NCI-H524 treated with DMSO at 0.1 percent for 48 hours (cell line): ENCODE measurements at regions not wholly inside any gene's neighbourhood (a gene's known extent, or its start where the extent isn't known, plus 50 kb on each side); places are given as distances from the start of the nearest gene placed in this dataset.
"Not testable (repeated sequence)": the region's sequence is repeated elsewhere in the genome, so short reads cannot be mapped to it uniquely, and the experiment has no call there.

Experiments
- DNase-seq: peaks from one replicate; lab custom pipeline; 2025; lab: John Stamatoyannopoulos, UW

GRCh38 chr9:88871669-88872068 lies 119.6 kb upstream of the S1PR3 start:
- DNase-seq = no peak

- no peak for DNase-seq
These were observed 118.9 kb upstream of the S1PR3 start for GRCh38 chr9:88872192-88872946.

GRCh38 chr9:88873635-88874034 lies 117.6 kb upstream of the S1PR3 start:
- DNase-seq = no peak

- DNase-seq = no peak
These were observed 116.9 kb upstream of the S1PR3 start for GRCh38 chr9:88874391-88874790.

DNA sequence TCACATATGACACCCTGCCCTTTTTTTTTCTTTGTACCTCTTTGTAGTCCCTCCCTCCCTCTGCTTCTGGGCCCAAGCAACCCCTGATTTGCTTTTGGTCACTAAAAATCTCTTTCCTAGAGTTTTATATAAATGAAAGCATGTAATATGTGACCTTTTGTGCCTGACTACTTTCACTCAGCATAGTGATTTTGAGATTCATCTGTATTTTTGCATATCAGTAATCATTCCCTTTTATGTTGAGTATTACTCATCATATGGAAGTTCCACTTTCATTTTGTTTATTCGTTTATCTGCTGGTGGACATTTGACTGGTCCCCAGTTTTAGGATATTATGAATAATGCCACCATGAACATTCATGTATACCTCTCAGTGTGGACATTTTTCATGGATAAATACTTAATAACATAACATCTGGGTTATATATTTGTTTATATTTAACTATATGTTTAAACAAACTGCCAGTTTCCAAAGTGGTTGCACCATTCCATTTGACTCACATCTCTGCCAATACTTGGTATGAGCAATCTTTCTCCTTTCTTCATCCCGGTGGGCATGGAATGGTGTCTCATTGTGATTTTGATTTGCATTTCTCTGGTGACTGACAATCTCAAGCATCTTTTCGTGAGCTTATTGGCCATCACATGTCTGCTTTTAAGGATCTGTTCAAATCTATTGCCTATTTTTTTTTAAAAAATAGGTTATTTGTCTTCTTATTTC lies 115.7 kb upstream of the S1PR3 start:
- DNase-seq = no peak

DNA sequence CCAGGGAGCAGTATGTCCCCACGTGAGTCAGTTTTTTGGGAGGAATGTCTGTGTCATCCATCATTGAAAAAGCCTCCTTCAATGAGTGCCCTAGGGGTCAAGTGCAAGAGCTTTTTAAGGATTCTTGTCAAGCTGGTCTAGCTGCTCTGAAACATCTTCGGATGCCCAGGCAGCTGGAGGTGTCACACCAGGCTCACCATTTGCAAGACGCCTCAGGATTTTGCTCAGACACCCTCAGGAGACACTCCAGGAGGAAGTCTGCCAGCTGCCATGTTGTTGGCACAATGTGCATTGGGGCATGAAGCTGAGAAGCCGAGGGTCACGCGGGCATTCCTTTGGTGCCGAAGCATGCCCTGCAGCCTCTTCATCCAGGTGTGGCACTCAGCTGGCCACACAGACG lies 111.1 kb upstream of the S1PR3 start:
- no peak for DNase-seq

GRCh38 chr9:88884291-88884690 lies 107.0 kb upstream of the S1PR3 start:
- DNase-seq = not testable (repeated sequence)

DNA sequence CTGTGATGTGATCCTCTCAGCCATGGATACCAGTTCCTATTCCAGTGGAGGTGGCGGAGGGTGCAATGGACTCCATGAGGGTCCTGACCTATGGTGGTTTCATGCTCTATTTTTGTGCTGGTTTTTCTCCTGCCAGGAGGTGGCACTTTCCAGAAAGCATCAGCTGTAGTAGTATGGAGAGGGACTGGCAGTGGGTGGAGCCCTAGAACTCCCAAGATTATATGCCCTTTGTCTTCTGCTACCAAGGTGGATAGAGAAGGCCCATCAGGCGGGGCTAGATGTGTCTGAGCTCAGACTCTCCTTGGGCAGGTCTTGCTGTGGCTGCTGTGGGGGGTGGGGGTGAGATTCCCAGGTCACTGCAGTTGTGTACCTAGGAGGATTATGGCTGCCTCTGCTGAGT lies 104.5 kb upstream of the S1PR3 start:
- not testable (repeated sequence) for DNase-seq

DNA sequence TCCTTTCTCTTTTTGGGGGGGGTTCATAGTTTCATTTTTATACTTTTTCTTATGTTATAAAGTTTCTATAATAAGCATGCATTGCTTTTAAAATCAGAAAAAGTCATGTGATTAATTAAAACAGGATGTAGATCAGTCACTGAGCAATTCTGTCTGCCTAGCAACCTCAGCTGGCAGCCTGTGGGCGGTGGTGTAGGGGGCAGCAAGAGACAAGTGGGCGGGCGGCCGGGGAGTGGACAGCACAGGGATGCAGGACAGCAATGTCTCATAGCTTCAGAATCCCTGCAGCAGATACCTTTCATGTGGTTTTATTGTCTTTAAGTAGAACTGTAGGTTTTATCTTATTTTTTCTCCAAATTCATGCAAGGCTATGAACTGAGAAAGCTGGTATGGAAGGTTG lies 101.9 kb upstream of the S1PR3 start:
- DNase-seq = no peak

GRCh38 chr9:88890546-88890945 lies 100.7 kb upstream of the S1PR3 start:
- DNase-seq = no peak

DNA sequence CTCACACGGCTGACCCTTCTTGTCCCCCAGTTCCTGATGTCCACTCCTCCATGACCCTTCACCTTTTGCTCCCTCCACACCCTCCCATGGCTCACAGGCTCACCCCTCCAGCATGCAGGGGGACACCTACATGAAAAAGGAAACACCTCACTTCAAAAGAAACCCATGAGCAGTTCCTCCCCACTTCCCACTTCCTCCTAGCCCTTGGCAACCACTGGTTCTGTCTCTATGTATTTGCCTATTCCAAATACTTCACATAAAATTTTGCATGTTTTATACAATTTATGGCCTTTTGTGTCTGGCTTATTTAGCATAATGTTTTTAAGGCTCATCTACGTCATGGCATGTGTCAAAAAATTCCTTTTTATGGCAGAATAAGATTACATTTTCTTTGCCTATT lies 100.2 kb upstream of the S1PR3 start:
- no peak for DNase-seq

DNA sequence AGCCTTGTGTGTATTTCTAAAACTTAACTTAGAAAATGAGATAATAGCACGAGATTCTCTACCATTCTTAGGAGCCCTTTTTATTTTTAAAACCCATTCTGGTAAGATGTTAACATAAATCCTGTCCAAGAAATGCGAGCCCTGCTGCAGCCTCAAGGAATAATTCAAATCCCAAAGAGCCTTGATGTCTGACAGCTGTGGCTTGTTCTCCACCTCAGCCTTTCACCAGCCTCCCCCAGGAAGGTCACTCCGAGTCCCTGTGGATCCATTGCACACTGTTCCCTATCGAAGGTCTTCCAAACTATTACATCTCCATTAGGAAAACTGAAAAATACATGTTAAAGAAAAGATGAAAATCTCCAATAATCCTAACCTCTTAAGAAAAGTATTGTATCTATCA lies 98.5 kb upstream of the S1PR3 start:
- no peak for DNase-seq

DNA sequence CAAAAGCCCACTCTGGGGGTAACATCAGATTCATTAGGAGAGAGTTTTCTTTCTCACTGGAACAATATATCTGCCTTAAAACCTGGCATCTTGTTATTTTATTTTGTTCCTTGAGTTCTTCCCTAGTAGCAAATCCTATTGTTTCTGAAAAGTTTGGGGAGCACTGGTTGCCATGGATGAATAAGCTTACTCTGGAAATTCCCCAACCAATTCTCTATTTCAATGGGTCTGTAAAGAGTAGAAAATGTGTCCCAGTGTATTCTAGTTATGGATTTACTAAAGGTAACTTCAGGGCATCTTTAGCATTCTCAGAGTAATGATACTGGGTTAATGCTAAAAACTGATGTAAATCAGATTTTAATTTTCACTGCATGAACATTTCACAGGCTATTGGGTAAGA lies 94.2 kb upstream of the S1PR3 start:
- DNase-seq = no peak

- no peak for DNase-seq
These were observed 93.1 kb upstream of the S1PR3 start for GRCh38 chr9:88898039-88898720.

- DNase-seq = no peak
These were observed 85.8 kb upstream of the S1PR3 start for GRCh38 chr9:88905506-88905905.

DNA sequence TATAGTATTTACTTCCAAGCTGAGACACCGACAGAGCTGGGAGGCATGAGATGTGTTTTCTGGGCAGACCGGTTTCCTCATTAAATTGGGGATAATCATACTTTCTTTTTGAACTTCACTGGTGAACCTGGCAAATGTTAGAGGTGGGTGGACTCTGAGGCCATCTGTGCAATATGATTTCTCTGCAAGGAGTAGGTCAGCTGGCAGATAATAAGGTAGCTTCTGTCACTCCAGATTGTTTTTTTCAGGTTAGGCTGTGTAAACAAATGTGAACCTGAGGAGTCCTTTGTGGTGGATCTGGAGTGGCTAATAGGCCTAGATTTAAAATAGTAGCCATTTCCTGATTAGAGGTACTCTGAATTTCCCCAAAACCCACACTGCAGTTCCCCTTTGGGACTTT lies 75.4 kb upstream of the S1PR3 start:
- DNase-seq = no peak

- DNase-seq = no peak
These were observed 74.4 kb upstream of the S1PR3 start for GRCh38 chr9:88916894-88917293.

DNA sequence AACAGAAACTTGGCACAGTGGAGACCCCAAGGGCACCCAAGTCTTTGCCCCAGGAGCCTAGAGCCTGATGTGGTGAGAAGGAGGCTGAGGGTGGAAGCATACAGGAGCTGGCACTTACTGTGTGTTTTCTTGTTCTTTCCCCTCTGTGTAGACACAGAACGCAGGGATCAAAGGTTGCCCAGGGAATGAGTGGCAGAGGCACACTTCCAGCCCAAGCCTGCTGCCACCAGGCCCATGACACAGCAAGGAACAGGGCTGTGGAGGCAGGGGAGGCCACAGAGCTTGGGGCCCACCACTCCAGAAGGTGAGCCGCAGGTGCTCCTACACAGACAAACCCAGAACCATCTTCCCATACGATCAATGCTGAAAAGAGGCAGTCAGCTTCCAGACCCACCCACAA lies 73.9 kb upstream of the S1PR3 start:
- no peak for DNase-seq

DNA sequence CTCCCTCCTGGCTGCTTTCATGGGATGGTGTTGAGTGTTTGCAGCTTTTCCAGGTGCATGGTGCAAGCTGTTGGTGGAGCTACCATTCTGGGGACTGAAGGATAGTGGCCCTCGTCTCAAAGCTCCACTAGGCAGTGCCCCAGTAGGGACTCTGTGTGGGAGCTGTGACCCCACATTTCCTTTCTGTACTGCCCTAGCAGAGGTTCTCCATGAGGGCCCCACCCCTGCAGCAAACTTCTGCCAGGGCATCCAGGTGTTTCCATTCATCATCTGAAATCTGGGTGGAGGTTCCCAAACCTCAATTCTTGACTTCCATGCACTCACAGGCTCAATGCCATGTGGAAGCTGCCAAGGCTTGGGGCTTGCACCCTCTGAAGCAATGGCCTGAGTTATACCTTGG lies 72.7 kb upstream of the S1PR3 start:
- DNase-seq = not testable (repeated sequence)

DNA sequence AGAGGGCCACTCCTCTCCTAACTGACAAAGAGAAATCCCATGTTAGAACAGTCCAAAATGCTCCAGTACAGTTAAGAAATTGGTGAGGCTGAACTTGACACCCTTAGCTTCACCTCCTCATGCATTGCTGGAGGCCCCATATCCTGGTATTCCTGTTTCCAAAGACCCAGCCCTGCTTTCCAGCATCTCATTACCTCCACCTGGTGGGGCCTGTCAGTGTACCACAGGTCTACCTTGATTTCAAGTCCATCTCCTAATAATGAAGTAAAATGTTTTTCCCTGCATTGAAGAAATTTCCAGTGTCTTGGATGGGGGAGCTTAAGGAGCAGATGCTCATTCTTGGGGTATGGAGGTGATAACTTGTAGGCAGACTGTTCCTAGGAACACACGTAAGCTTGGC lies 70.6 kb upstream of the S1PR3 start:
- no peak for DNase-seq

DNA sequence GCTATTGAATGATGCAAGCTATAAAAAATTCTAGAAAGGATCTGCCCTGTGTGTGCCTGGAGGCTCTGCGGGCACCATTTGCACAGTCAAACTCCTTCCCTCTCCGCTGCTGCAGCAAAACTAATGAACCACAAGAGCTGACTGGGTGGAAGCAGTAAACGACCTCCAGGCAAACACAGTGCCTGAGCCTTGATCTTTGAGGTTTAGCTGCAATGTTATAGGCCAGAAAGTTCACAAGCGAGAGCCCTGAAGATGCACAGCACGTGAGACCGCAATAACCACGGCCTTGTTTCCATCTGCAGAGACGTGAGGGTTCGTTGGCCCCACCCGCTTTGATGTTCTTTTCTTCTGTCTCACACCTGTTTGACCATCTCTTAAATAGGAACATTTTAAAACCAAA lies 69.2 kb upstream of the S1PR3 start:
- no peak for DNase-seq

DNA sequence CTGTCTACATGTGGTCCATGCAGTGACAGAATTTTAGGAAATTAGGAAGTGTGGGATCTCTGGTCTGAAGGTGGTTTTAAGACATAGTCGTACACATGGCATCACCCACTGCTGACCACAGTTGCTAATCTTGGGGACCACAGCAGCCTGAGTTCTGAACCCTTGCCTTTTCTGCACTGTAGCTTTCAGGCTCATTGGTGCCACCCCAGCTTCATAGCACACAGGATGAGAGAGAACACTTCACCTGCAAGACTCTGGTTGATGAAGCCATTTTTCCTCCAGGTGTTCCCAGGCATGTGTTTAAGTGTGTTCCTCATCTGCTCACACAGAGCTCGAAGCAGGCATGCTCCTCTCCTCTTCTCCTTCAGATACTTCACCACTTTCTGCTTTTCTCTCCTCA lies 68.2 kb upstream of the S1PR3 start:
- no peak for DNase-seq

DNA sequence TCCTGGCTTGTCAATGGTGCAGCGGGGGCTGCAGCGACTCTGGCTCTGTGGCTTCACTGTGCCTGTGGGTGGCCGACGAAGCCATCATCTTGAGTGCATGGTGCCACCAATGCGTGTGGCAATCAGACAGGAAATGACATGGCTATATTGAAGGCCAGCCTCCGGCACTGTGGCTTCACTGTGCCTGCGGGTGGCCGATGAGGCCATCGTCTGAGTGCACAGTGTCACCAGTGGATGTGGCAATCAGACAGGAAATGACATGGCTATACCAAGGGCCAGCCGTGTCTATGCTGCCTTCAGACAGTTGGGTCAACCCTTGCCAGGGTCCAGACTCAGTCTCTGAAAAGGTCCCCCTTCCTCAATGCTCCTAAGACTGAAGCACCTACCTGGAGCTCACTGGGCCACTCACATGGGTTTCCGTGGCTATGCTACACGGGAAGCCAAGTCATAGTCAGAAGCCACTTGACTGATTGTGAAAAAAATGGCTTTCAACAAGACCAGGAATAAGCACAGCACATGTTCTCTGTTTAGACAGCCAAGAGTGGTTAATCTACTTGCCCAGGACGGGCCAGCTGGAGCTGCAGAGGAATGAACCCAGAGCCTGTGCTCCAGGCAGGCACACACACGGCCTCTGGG lies 67.5 kb upstream of the S1PR3 start:
- no peak for DNase-seq
